ENCODE measurements at regions not wholly inside any gene's neighbourhood (a gene's known extent, or its start where the extent isn't known, plus 50 kb on each side); places are given as distances from the start of the nearest gene placed in this dataset.

DNA sequence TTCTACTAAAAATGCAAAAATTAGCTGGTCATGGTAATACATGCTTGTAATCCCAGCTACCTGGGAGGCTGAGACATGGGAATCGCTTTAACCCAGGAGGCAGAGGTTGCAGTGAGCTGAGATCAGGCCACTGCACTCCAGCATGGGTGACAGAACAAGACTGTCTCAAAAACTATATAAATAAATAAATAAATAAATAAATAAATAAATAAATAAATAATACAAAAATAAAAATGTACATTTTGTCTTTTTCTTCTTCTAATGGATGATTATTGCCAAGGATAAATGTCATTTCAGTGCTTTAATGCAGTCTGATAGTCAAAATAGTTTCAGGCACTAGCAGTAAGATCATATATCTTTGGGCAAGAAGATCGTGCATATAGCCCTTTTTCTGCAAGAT is 727.6 kb upstream of the SEMA3D start:
- Histone ChIP-seq H4K5ac (ENCODE audit: insufficient read length, low read depth, low read length) (no peak overlapping the region), H3K79me1 (ENCODE audit: low read depth, low read length) (no peaks in the 10 kb centered on the region), H2AFZ (ENCODE audit: low read length) (no peak overlapping the region), H3K36me3 (ENCODE audit: control insufficient read depth in 2 of 4, insufficient read depth in 4 of 4, low read length in 3 of 4) (no peaks in the 10 kb centered on the region), H3K27ac (ENCODE audit: low read depth, low read length) (no peak overlapping the region), H3K9me3 (ENCODE audit: insufficient read depth in 2 of 2, low read depth in 1 of 2, low read length in 1 of 2) (no peaks in the 10 kb centered on the region), H4K91ac (replicated peaks; ENCODE audit: insufficient read length, low read length) (no peak overlapping the region), H2AK5ac (ENCODE audit: low read depth, low read length) (no peak overlapping the region), H3K79me2 (ENCODE audit: control insufficient read depth in 1 of 2, insufficient read depth in 2 of 2, low read length in 2 of 2) (no peaks in the 10 kb centered on the region), H3K4me1 (replicated peaks in 1 of 4; ENCODE audit: control insufficient read depth in 3 of 4, insufficient read depth in 4 of 4, low read length in 3 of 4) (no peaks in the 10 kb centered on the region), H3K9ac (replicated peaks in 1 of 4; ENCODE audit: extremely low read depth in 1 of 4, low read depth in 3 of 4, low read length in 3 of 4) (no peak overlapping the region), H2BK12ac (ENCODE audit: low read depth, low read length) (no peak overlapping the region), H2BK120ac (replicated peaks; ENCODE audit: low read depth, low read length) (no peak overlapping the region), H3K14ac (ENCODE audit: insufficient read length) (no peak overlapping the region), H3K23me2 (ENCODE audit: low read depth, low read length) (no peaks in the 10 kb centered on the region; the same call in 1 of the 2 replicates), H3K27me3 (replicated peaks in 1 of 4; ENCODE audit: control insufficient read depth in 3 of 4, extremely low read depth in 1 of 4, insufficient read depth in 3 of 4, low read length in 3 of 4) (no peaks in the 10 kb centered on the region), H3K4me2 (ENCODE audit: insufficient read depth in 1 of 2, low read depth in 2 of 2, low read length in 2 of 2) (no peak overlapping the region), H2BK20ac (ENCODE audit: low read length) (no peak overlapping the region), H3K56ac (replicated peaks; ENCODE audit: insufficient read length, low read depth, low read length) (no peak overlapping the region), H2BK5ac (ENCODE audit: low read depth, low read length) (no peak overlapping the region), H3K23ac (ENCODE audit: insufficient read length) (no peak overlapping the region), H2BK15ac (ENCODE audit: low read length) (no peak overlapping the region), H3K4ac (replicated peaks; ENCODE audit: insufficient read length, low read depth, low read length) (no peak overlapping the region), H3K18ac (ENCODE audit: extremely low read depth, low read length) (no peak overlapping the region), H3K4me3 (ENCODE audit: extremely low read depth in 1 of 4, insufficient read depth in 2 of 4, low read depth in 3 of 4, low read length in 4 of 4) (no peak overlapping the region), H4K20me1 (replicated peaks in 1 of 2; ENCODE audit: control insufficient read depth in 1 of 2, insufficient read depth in 2 of 2, low read length in 2 of 2) (no peaks in the 10 kb centered on the region), H4K8ac (ENCODE audit: extremely low read depth, insufficient read depth, low read length) (no peak overlapping the region)
- DNase-seq (ENCODE audit: low read depth in 1 of 2, low spot score in 2 of 2), result no peak
- TF ChIP-seq SIRT6 (IDR thresholded peaks at IDR 0.05; ENCODE audit: low read length), result no peak
- no peak for TF ChIP-seq GABPA (IDR thresholded peaks at IDR 0.05; ENCODE audit: borderline replicate concordance, insufficient read depth, low read length)
- TF ChIP-seq SIX5 (IDR thresholded peaks at IDR 0.05; ENCODE audit: low read depth, low read length), result no peak
- no peak for TF ChIP-seq TAF1 (IDR thresholded peaks at IDR 0.05; ENCODE audit: low read depth, low read length)
- no peak for FAIRE-seq
- CTCF ChIA-PET (ENCODE audit: partially characterized antibody), result interaction anchor here (1.8 kb wide), 1 partner anchor 11 kb away, joined by 4 read pairs; no protein-coding TSS in a partner anchor
- 92% methylated on average over 2 of the region's 2 CpGs; no CpG with 5 or more reads in 1 of the 2 experiments for WGBS, 2 experiments (ENCODE audit: extremely low coverage in 1 of 2, insufficient coverage in 1 of 2, insufficient read length in 1 of 2, insufficient replicate concordance in 2 of 2, low coverage in 1 of 2, low lambda C conversion rate in 2 of 2, missing lambda C conversion rate in 1 of 2)
- POLR2A ChIA-PET (ENCODE audit: partially characterized antibody), result no interaction called here

Data from H1 (cell line).